HCT116 (cell line): ENCODE measurements at regions not wholly inside any gene's neighbourhood (a gene's known extent, or its start where the extent isn't known, plus 50 kb on each side); places are given as distances from the start of the nearest gene placed in this dataset.
A peak's percentile ranks its signal among the peaks of the same experiment; 100 is the strongest.

ENCODE experiments used
- CBX3 ChIP-seq: IDR thresholded peaks from 2 replicates; pipeline ENCODE4 v1.6.1; 2012; ENCODE audit warnings: low read depth
- CTCF ChIP-seq, 3 experiments: fragments of 200-600 bp in 1 of 3; sonication (generic) in 1 of 3; IDR thresholded peaks in 2 of 3; conservative IDR thresholded peaks in 1 of 3; 2 replicates each; pipeline ENCODE4 v1.5.1; 2012 to 2017; ENCODE audit warnings: low read depth in 2 of 3, low read length in 2 of 3, antibody characterized with exemption in 1 of 3, borderline replicate concordance in 1 of 3, control low read depth in 1 of 3, mild to moderate bottlenecking in 1 of 3, mixed read lengths in 1 of 3, mixed run types in 1 of 3, moderate library complexity in 1 of 3; ENCODE audit not compliant: insufficient read depth in 1 of 3
- EGR1 ChIP-seq: IDR thresholded peaks from 2 replicates; pipeline ENCODE4 v1.6.1; 2012; ENCODE audit warnings: low read depth
- EZH2 ChIP-seq: fragments of 200-600 bp; sonication (generic); IDR thresholded peaks from 2 replicates; pipeline ENCODE4 v1.6.1; 2017; ENCODE audit warnings: antibody characterized with exemption, mixed run types
- EZH2phosphoT487 ChIP-seq: fragments of 200-600 bp; IDR thresholded peaks from 2 replicates; pipeline ENCODE4 v1.6.1; 2018; ENCODE audit warnings: antibody characterized with exemption, borderline replicate concordance
- MAX ChIP-seq: IDR thresholded peaks from 2 replicates; pipeline ENCODE4 v1.6.1; 2012
- RAD21 ChIP-seq: IDR thresholded peaks from 2 replicates; pipeline ENCODE4 v1.6.1; 2012; ENCODE audit warnings: low read depth, mild to moderate bottlenecking
- SP1 ChIP-seq: IDR thresholded peaks from 2 replicates; pipeline ENCODE4 v1.6.1; 2012; ENCODE audit warnings: low read depth
- TCF7L2 ChIP-seq: IDR thresholded peaks from 2 replicates; pipeline ENCODE4 v1.7.0; 2011; ENCODE audit warnings: borderline replicate concordance, inconsistent platforms; ENCODE audit not compliant: insufficient read depth, insufficient read length; ENCODE audit errors: extremely low read depth
- TF ChIP-seq, protein P1 (sequence below): IDR thresholded peaks from 2 replicates; pipeline ENCODE4 v1.6.1; 2011; ENCODE audit warnings: mild to moderate bottlenecking, low read length, moderate library complexity; ENCODE audit not compliant: insufficient replicate concordance; ENCODE audit errors: extremely low read depth
- TF ChIP-seq, protein P2 (sequence below): IDR thresholded peaks from 2 replicates; pipeline ENCODE4 v1.6.1; 2012; ENCODE audit warnings: low read depth

- TF ChIP-seq, protein P1, sequence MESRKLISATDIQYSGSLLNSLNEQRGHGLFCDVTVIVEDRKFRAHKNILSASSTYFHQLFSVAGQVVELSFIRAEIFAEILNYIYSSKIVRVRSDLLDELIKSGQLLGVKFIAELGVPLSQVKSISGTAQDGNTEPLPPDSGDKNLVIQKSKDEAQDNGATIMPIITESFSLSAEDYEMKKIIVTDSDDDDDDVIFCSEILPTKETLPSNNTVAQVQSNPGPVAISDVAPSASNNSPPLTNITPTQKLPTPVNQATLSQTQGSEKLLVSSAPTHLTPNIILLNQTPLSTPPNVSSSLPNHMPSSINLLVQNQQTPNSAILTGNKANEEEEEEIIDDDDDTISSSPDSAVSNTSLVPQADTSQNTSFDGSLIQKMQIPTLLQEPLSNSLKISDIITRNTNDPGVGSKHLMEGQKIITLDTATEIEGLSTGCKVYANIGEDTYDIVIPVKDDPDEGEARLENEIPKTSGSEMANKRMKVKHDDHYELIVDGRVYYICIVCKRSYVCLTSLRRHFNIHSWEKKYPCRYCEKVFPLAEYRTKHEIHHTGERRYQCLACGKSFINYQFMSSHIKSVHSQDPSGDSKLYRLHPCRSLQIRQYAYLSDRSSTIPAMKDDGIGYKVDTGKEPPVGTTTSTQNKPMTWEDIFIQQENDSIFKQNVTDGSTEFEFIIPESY, result no peak
- TF ChIP-seq CTCF (IDR thresholded peaks at IDR 0.05 in 2 of 3, conservative IDR thresholded peaks at IDR 0.05 in 1 of 3; ENCODE audit: borderline replicate concordance in 1 of 3, insufficient read depth in 1 of 3, low read depth in 2 of 3, low read length in 2 of 3) (no peak), EZH2 (no peak), CBX3 (no peak), EZH2phosphoT487 (no peak), MAX (peak; percentile 6; the same call in 1 of the 2 replicates), RAD21 (no peak), SP1 (no peak), TCF7L2 (no peak), EGR1 (no peak)
- TF ChIP-seq, protein P2, sequence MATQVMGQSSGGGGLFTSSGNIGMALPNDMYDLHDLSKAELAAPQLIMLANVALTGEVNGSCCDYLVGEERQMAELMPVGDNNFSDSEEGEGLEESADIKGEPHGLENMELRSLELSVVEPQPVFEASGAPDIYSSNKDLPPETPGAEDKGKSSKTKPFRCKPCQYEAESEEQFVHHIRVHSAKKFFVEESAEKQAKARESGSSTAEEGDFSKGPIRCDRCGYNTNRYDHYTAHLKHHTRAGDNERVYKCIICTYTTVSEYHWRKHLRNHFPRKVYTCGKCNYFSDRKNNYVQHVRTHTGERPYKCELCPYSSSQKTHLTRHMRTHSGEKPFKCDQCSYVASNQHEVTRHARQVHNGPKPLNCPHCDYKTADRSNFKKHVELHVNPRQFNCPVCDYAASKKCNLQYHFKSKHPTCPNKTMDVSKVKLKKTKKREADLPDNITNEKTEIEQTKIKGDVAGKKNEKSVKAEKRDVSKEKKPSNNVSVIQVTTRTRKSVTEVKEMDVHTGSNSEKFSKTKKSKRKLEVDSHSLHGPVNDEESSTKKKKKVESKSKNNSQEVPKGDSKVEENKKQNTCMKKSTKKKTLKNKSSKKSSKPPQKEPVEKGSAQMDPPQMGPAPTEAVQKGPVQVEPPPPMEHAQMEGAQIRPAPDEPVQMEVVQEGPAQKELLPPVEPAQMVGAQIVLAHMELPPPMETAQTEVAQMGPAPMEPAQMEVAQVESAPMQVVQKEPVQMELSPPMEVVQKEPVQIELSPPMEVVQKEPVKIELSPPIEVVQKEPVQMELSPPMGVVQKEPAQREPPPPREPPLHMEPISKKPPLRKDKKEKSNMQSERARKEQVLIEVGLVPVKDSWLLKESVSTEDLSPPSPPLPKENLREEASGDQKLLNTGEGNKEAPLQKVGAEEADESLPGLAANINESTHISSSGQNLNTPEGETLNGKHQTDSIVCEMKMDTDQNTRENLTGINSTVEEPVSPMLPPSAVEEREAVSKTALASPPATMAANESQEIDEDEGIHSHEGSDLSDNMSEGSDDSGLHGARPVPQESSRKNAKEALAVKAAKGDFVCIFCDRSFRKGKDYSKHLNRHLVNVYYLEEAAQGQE, result no peak
Observed at GRCh38 chr6:111972745-111973117, 81.2 kb upstream of the CCN6 start.
